Activated effector memory CD4-positive, alpha-beta T cell treated with Interleukin-2 at 50 U/mL for 16 hours (primary cell): ENCODE measurements at regions not wholly inside any gene's neighbourhood (a gene's known extent, or its start where the extent isn't known, plus 50 kb on each side); places are given as distances from the start of the nearest gene placed in this dataset.

ENCODE experiments used
- DNase-seq: peaks from one replicate; pipeline ENCODE4 v3.0.0-alpha.2; 2020

DNA sequence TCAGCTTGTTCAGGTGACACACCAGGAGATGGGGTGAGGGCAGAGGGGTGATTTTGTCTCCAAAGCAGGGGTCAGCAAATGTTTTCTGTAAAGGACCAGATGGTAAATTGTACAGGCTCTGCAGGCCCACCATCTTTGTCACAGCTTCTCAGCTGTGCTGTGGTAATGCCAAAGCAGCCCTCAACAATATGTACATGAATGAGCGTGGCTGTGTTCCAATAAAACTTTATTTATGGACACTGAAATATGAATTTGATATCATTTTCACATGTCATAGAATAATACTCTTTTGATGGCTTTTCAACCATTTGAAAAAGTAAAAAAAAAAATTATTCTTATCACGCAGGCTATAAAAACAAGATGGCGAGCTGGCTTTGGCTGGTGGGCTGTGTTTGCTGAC is 206.4 kb upstream of the RPL38 start:
- no peak for DNase-seq

GRCh38 chr17:73998249-73998648 is 205.2 kb upstream of the RPL38 start:
- DNase-seq: no peak

GRCh38 chr17:73998653-73999645 is 204.5 kb upstream of the RPL38 start:
- peak; percentile 41 for DNase-seq

DNA sequence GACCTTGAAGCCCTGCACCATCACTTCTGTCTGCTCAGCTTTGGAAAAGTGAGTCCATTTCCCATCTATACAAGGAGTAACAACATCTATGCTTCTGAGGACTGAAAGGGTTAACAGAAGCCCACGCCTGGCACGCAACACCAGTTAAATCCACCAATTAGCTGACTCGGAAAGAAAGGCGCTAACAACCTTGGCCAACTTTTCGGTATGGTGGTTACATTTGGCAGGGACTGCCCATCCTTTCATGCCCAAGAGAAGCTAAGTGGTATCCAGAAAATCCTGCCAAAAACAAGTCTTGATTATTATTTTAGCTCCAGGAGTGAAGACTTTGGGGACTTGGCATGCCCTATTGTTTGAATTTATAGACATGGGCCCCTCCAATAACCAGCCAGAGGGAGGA is 202.3 kb upstream of the RPL38 start:
- DNase-seq: no peak

DNA sequence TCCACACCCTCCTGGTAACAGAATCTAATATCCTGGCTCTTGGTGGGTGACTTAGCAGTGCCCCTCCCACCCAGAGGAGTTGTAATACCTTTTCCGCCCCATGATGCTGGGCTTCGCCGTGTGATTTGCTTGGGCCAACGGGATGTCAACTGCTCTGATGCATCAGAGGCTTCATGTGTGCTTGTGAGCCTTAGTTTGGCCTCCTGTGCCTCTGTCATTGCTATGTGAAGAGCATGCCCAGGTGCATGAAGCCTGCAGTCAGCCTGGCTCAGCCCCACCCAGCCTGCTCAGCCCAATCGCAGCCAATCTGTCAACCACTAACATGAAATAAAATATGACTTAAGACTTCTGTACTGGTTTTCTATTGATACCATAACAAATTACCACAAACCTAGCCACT is 201.2 kb upstream of the RPL38 start:
- DNase-seq: no peak

- DNase-seq: no peak
Observed at GRCh38 chr17:74004056-74004455, 199.4 kb upstream of the RPL38 start.

- no peak for DNase-seq
Observed at GRCh38 chr17:74005790-74006189, 197.7 kb upstream of the RPL38 start.

DNA sequence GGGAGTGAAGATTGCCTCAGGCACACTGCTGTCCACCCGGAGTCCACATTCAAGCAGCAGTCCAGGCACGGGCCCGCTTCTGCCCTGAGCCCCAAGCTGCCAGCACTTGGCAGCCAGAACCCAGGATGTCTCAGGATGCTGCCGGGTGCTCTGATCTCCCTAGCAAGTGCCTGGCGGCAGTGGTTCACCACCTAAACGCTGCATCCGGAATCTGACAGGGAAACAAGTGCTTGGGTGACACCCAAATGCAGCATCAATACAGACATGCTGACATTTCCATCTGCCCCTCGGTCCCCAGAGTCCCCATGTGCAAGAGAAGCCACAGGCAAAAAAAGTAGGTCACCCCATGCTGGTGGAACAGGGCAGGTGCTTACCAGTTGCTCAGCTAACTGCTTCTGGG is 197.1 kb upstream of the RPL38 start:
- no peak for DNase-seq

DNA sequence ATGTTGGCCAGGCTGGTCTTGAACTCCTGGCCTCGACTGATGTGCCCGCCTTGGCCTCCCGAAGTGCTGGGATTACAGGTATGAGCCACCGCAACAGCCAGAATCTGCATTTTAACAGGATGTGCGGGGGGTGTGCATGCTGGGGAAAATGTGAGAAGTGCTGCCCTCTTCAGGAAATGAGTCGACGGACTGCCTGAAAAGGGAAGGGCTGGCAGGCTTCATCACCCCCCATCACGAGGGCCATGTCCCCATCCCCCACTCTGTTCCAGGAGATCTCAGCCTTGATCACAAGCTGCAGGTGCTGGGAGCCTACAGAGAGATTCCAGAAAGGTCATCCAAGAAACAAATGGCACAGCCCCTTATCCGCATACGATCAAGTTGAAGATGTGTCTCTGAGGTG is 195.3 kb upstream of the RPL38 start:
- DNase-seq: peak; percentile 3

- DNase-seq: no peak
Observed at GRCh38 chr17:74009056-74009625, 194.3 kb upstream of the RPL38 start.

- DNase-seq: no peak
Observed at GRCh38 chr17:74010903-74011302, 192.6 kb upstream of the RPL38 start.

GRCh38 chr17:74011966-74012365 is 191.5 kb upstream of the RPL38 start:
- no peak for DNase-seq

- peak; percentile 23 for DNase-seq
Observed at GRCh38 chr17:74012465-74012864, 191.0 kb upstream of the RPL38 start.

DNA sequence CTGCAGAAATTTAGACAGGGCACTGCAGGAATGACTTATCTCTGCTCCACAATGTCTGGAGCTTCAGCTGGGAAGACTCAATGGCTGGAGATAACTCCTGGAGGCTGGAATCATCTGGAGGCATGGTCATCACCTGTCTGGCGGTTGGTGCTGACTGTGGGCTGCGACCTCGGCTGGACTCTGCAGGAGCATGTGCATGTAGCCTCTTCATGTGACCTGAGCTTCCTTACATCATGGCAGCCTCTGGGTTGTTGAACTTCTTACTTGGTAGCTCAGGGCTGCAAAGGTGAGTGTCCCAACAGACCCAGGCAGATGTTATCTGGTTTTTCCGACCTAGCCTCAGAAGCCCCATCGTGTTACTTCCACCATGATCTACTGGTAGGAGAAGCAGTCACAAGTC is 188.2 kb upstream of the RPL38 start:
- no peak for DNase-seq

- DNase-seq: no peak
Observed at GRCh38 chr17:74015990-74016389, 187.5 kb upstream of the RPL38 start.

- DNase-seq: no peak
Observed at GRCh38 chr17:74016461-74016860, 187.0 kb upstream of the RPL38 start.

DNA sequence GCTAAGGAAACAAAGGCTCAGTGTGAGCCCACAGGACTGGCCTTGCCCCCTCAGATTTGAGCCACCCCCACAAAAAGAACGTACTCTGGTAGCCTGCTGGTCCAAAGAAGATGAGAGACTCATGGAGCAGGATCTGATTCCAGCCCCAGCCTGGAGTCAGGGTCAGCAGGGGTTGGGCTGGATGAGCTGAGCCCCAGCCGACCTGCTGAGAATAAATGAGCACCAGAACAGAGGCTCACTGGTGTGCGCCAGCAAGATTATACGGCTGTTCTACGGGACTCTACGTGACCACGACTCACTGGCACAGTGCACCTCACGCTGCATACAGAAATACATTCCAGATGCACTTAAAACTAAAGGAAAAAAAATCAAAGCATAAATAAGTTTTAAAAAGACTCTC is 186.0 kb upstream of the RPL38 start:
- DNase-seq: no peak

- no peak for DNase-seq
Observed at GRCh38 chr17:74018115-74018514, 185.4 kb upstream of the RPL38 start.

GRCh38 chr17:74019271-74019670 is 184.2 kb upstream of the RPL38 start:
- no peak for DNase-seq

GRCh38 chr17:74019860-74020259 is 183.6 kb upstream of the RPL38 start:
- DNase-seq: no peak

DNA sequence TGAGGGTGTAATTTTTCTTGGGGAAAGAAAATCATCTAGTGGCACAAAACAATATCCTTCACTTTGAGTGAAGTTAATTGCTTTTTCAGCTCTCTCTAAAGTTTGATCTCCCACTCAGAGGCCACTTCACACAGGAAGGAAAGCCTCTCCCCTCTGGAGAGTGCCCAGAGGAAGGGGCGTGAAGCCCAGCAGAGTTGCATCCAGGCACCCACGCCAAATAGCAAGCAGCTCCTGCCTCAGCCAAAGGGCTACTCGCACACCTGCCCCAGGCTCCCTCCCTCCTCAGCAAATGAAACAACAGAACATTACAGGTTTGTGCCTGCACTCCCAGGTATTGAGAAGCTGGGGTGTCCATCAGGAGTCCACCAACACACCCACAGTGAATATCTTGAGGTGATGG is 183.0 kb upstream of the RPL38 start:
- no peak for DNase-seq

- DNase-seq: no peak
Observed at GRCh38 chr17:74024871-74025531, 178.5 kb upstream of the RPL38 start.

GRCh38 chr17:74027444-74027843 is 176.0 kb upstream of the RPL38 start:
- no peak for DNase-seq
